Neural cell (in vitro differentiated cells): ENCODE measurements at regions not wholly inside any gene's neighbourhood (a gene's known extent, or its start where the extent isn't known, plus 50 kb on each side); places are given as distances from the start of the nearest gene placed in this dataset.

Source experiments
- H2AFZ ChIP-seq: fragments of 200-600, 300-800 bp; sonication (generic), shearing (Covaris generic); 2 replicates; pipeline ENCODE4 v1.6.0; 2014; ENCODE audit warnings: low read depth, mild to moderate bottlenecking, antibody characterized with exemption, low read length, moderate library complexity
- H3F3A ChIP-seq: fragments of 200-600 bp; shearing (Covaris generic); 2 replicates; pipeline ENCODE4 v1.6.1; 2016; ENCODE audit warnings: mild to moderate bottlenecking, moderate library complexity, mixed read lengths, antibody characterized with exemption, low read length; ENCODE audit not compliant: insufficient read depth, poor library complexity, severe bottlenecking
- H3K27ac ChIP-seq: fragments of 200-600, 300-800 bp; sonication (generic), shearing (Covaris generic); 2 replicates; pipeline ENCODE4 v1.5.1; 2014; ENCODE audit warnings: mild to moderate bottlenecking, low read length, moderate library complexity
- H3K27me3 ChIP-seq: fragments of 300-800, 200-600 bp; sonication (generic), shearing (Covaris generic); 2 replicates; pipeline ENCODE4 v1.6.0; 2014; ENCODE audit warnings: mild to moderate bottlenecking, low read depth, low read length, moderate library complexity; ENCODE audit not compliant: insufficient read depth
- H3K36me3 ChIP-seq: fragments of 300-800, 200-600 bp; sonication (generic), shearing (Covaris generic); 2 replicates; pipeline ENCODE4 v1.5.1; 2014; ENCODE audit warnings: mild to moderate bottlenecking, antibody characterized with exemption, low read length, moderate library complexity; ENCODE audit not compliant: insufficient read depth
- H3K4me2 ChIP-seq: fragments of 300-800, 200-600 bp; sonication (generic), shearing (Covaris generic); 2 replicates; pipeline ENCODE4 v1.6.0; 2014; ENCODE audit warnings: mild to moderate bottlenecking, low read length
- H3K4me3 ChIP-seq: fragments of 300-800, 200-600 bp; sonication (generic), shearing (Covaris generic); 2 replicates; pipeline ENCODE4 v1.5.1; 2014; ENCODE audit warnings: mild to moderate bottlenecking, low read length, moderate library complexity
- H3K79me2 ChIP-seq: fragments of 200-600 bp; shearing (Covaris generic); replicated peaks from 2 replicates; pipeline ENCODE4 v1.6.0; 2014; ENCODE audit warnings: mild to moderate bottlenecking, low read length, moderate library complexity; ENCODE audit not compliant: insufficient read depth
- H3K9ac ChIP-seq: fragments of 300-800, 200-600 bp; sonication (generic), shearing (Covaris generic); 2 replicates; pipeline ENCODE4 v1.6.1; 2016; ENCODE audit warnings: mild to moderate bottlenecking, low read length, mixed read lengths
- H3K9me2 ChIP-seq: fragments of 200-600 bp; shearing (Covaris generic); 2 replicates; pipeline ENCODE4 v1.6.1; 2016; ENCODE audit warnings: mild to moderate bottlenecking, low read length, mixed read lengths; ENCODE audit not compliant: insufficient read depth
- H3K9me3 ChIP-seq: fragments of 200-600, 300-800 bp; sonication (generic), shearing (Covaris generic); 2 replicates; pipeline ENCODE4 v1.6.1; 2016; ENCODE audit warnings: mild to moderate bottlenecking, mixed run types, low read length, moderate library complexity, mixed read lengths
- H4K20me1 ChIP-seq: fragments of 200-600 bp; shearing (Covaris generic); 2 replicates; pipeline ENCODE4 v1.6.1; 2016; ENCODE audit warnings: mild to moderate bottlenecking, mixed run types; ENCODE audit not compliant: insufficient read depth
- EP300 ChIP-seq: fragments of 450-650 bp; conservative IDR thresholded peaks from 2 replicates; pipeline ENCODE4 v1.6.1; 2014; ENCODE audit warnings: antibody characterized with exemption, mild to moderate bottlenecking, moderate library complexity; ENCODE audit not compliant: poor library complexity, severe bottlenecking
- EZH2 ChIP-seq: fragments of 200-600, 300-800 bp; shearing (Covaris generic), sonication (generic); IDR thresholded peaks from 2 replicates; pipeline ENCODE4 v1.6.1; 2014; ENCODE audit warnings: antibody characterized with exemption, low read length, borderline replicate concordance, mild to moderate bottlenecking; ENCODE audit not compliant: insufficient read depth, poor library complexity, severe bottlenecking
- MXI1 ChIP-seq: fragments of 450-650 bp; conservative IDR thresholded peaks from 2 replicates; pipeline ENCODE4 v1.6.1; 2014; ENCODE audit warnings: antibody characterized with exemption, mild to moderate bottlenecking; ENCODE audit not compliant: poor library complexity, severe bottlenecking
- POLR2AphosphoS5 ChIP-seq: IDR thresholded peaks from 2 replicates; pipeline ENCODE4 v1.6.1; 2012
- RAD21 ChIP-seq: fragments of 450-650 bp; conservative IDR thresholded peaks from 2 replicates; pipeline ENCODE4 v1.6.1; 2014; ENCODE audit warnings: antibody characterized with exemption, mild to moderate bottlenecking, moderate library complexity
- SMC3 ChIP-seq: fragments of 450-650 bp; conservative IDR thresholded peaks from 2 replicates; pipeline ENCODE4 v1.6.1; 2014; ENCODE audit warnings: antibody characterized with exemption, mild to moderate bottlenecking, moderate library complexity; ENCODE audit not compliant: poor library complexity
- TAF1 ChIP-seq: IDR thresholded peaks from 2 replicates; pipeline ENCODE4 v1.6.1; 2012; ENCODE audit warnings: low read depth
- TF ChIP-seq, protein P1 (sequence below): fragments of 450-650 bp; IDR thresholded peaks from 2 replicates; pipeline ENCODE4 v1.5.1; 2014; ENCODE audit warnings: antibody characterized with exemption, mild to moderate bottlenecking, moderate library complexity; ENCODE audit not compliant: poor library complexity, severe bottlenecking
- TF ChIP-seq, protein P2 (sequence below): IDR thresholded peaks from 2 replicates; pipeline ENCODE4 v1.6.1; 2012; ENCODE audit warnings: borderline replicate concordance

DNA sequence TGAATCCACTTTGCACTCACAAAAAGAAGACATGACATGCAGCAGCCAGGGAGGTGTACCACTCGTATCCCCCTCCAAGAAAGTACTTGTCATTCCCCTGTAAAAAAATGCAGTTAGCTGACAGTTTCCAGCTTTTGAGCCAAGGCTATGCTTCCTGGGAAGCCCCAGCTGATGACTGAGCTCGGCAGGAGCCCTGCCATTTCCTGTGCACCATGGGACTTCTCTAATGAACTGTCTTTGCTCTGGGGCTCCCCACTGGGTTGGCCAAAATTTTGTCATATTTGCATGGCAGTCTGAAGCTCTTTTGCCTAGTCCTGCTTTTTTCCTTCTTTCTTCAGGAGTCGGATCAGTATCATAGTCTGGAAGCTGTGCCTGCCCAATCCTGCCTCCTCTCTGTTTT is 104.5 kb upstream of the MAOA start:
- H3K27ac ChIP-seq, result no peak overlapping the region
- TF ChIP-seq EP300 (no peak), MXI1 (no peak), TAF1 (no peak), EZH2 (no peak), SMC3 (no peak), RAD21 (no peak), POLR2AphosphoS5 (no peak)
- TF ChIP-seq, protein P1, sequence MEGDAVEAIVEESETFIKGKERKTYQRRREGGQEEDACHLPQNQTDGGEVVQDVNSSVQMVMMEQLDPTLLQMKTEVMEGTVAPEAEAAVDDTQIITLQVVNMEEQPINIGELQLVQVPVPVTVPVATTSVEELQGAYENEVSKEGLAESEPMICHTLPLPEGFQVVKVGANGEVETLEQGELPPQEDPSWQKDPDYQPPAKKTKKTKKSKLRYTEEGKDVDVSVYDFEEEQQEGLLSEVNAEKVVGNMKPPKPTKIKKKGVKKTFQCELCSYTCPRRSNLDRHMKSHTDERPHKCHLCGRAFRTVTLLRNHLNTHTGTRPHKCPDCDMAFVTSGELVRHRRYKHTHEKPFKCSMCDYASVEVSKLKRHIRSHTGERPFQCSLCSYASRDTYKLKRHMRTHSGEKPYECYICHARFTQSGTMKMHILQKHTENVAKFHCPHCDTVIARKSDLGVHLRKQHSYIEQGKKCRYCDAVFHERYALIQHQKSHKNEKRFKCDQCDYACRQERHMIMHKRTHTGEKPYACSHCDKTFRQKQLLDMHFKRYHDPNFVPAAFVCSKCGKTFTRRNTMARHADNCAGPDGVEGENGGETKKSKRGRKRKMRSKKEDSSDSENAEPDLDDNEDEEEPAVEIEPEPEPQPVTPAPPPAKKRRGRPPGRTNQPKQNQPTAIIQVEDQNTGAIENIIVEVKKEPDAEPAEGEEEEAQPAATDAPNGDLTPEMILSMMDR, result no peak
- TF ChIP-seq, protein P2, sequence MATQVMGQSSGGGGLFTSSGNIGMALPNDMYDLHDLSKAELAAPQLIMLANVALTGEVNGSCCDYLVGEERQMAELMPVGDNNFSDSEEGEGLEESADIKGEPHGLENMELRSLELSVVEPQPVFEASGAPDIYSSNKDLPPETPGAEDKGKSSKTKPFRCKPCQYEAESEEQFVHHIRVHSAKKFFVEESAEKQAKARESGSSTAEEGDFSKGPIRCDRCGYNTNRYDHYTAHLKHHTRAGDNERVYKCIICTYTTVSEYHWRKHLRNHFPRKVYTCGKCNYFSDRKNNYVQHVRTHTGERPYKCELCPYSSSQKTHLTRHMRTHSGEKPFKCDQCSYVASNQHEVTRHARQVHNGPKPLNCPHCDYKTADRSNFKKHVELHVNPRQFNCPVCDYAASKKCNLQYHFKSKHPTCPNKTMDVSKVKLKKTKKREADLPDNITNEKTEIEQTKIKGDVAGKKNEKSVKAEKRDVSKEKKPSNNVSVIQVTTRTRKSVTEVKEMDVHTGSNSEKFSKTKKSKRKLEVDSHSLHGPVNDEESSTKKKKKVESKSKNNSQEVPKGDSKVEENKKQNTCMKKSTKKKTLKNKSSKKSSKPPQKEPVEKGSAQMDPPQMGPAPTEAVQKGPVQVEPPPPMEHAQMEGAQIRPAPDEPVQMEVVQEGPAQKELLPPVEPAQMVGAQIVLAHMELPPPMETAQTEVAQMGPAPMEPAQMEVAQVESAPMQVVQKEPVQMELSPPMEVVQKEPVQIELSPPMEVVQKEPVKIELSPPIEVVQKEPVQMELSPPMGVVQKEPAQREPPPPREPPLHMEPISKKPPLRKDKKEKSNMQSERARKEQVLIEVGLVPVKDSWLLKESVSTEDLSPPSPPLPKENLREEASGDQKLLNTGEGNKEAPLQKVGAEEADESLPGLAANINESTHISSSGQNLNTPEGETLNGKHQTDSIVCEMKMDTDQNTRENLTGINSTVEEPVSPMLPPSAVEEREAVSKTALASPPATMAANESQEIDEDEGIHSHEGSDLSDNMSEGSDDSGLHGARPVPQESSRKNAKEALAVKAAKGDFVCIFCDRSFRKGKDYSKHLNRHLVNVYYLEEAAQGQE, result no peak
- no peaks in the 10 kb centered on the region for H3K79me2 ChIP-seq
- no peak overlapping the region for H3K9ac ChIP-seq
- H3F3A ChIP-seq, result no peaks in the 10 kb centered on the region
- no peak overlapping the region for H2AFZ ChIP-seq
- H3K4me2 ChIP-seq, result no peak overlapping the region
- no peaks in the 10 kb centered on the region for H4K20me1 ChIP-seq
- no peak overlapping the region for H3K4me3 ChIP-seq
- no peaks in the 10 kb centered on the region for H3K27me3 ChIP-seq
- H3K9me3 ChIP-seq, result no peaks in the 10 kb centered on the region
- H3K9me2 ChIP-seq, result no peaks in the 10 kb centered on the region
- no peaks in the 10 kb centered on the region for H3K36me3 ChIP-seq

DNA sequence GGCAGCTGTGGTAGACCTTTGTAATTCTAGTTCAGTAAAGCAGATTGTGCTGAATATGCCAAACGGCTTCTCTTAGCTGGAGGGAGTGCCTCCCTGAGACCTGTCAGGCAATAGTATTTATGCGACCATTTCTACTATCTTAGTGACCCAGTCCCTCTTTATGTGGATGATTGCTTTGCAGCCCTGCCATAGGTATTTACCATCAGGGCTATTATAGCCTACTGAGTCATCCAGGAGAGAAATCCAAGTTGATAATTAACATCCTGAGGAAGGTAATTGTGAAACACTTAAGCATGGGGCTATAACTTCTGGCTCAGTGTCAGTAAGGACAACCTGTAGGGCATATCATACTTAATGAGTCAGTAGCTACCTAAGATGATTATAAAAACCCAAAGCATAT is 103.9 kb upstream of the MAOA start:
- no peak overlapping the region for H3K4me2 ChIP-seq
- no peaks in the 10 kb centered on the region for H3K9me3 ChIP-seq
- H3K36me3 ChIP-seq, result no peaks in the 10 kb centered on the region
- no peaks in the 10 kb centered on the region for H3K9me2 ChIP-seq
- no peak for TF ChIP-seq EZH2
- TF ChIP-seq, protein P1, result no peak
- no peak for TF ChIP-seq TAF1
- no peaks in the 10 kb centered on the region for H3K27me3 ChIP-seq
- no peak overlapping the region for H3K9ac ChIP-seq
- no peaks in the 10 kb centered on the region for H3K79me2 ChIP-seq
- no peaks in the 10 kb centered on the region for H3F3A ChIP-seq
- H4K20me1 ChIP-seq, result no peaks in the 10 kb centered on the region
- no peak overlapping the region for H3K27ac ChIP-seq
- no peak overlapping the region for H2AFZ ChIP-seq
- H3K4me3 ChIP-seq, result no peak overlapping the region
